HEK293 (cell line): ENCODE measurements at regions not wholly inside any gene's neighbourhood (a gene's known extent, or its start where the extent isn't known, plus 50 kb on each side); places are given as distances from the start of the nearest gene placed in this dataset.

Experiments used
- CTCF ChIA-PET: fragments of 350-600 bp; formaldehyde crosslinking; extraction: SDS; loops from one replicate; lab custom pipeline; 2021; ENCODE audit warnings: antibody characterized with exemption; lab: Yijun Ruan, JAX
- POLR2A ChIA-PET: fragments of 300-600 bp; formaldehyde crosslinking; extraction: SDS; loops from one replicate; lab custom pipeline; 2020; ENCODE audit warnings: antibody characterized with exemption, inconsistent platforms; lab: Yijun Ruan, JAX
- H3K27ac ChIP-seq: fragments of 200-500 bp; sonication (Bioruptor generic); 2 replicates; pipeline ENCODE4 v1.5.1; 2014; ENCODE audit warnings: low read depth, low read length, control low read depth, inconsistent platforms; ENCODE audit errors: extremely low read depth
- H3K36me3 ChIP-seq, 2 experiments: fragments of 200-500 bp in 1 of 2; sonication (Bioruptor generic) in 1 of 2; 1 replicate in 1 of 2; 2 replicates in 1 of 2; pipeline ENCODE4 v1.5.1; 2014 to 2017; ENCODE audit warnings: inconsistent platforms in 2 of 2, low read length in 2 of 2; ENCODE audit not compliant: control insufficient read depth in 2 of 2, insufficient read depth in 1 of 2
- H3K4me1 ChIP-seq: fragments of 200-500 bp; sonication (Bioruptor generic); 2 replicates; pipeline ENCODE4 v1.5.1; 2014; ENCODE audit warnings: mild to moderate bottlenecking, low read length, inconsistent platforms; ENCODE audit not compliant: control insufficient read depth, insufficient read depth
- H3K4me3 ChIP-seq: 2 replicates; pipeline ENCODE4 v1.5.1; 2011; ENCODE audit warnings: low read depth, mild to moderate bottlenecking, control low read depth, low read length, moderate library complexity
- H3K9me3 ChIP-seq: fragments of 200-500 bp; sonication (Bioruptor generic); 2 replicates; pipeline ENCODE4 v1.5.1; 2014; ENCODE audit warnings: low read depth, low read length, inconsistent platforms; ENCODE audit not compliant: control insufficient read depth, insufficient read depth
- HOXD13 ChIP-seq: sonication (generic); formaldehyde crosslinking; IDR thresholded peaks from 2 replicates; pipeline ENCODE4 v1.8.0; 2022; ENCODE audit warnings: missing genetic modification reagents, borderline replicate concordance
- KLF16 ChIP-seq: fragments of 450-650 bp; formaldehyde crosslinking; IDR thresholded peaks from 2 replicates; pipeline ENCODE4 v1.5.1; 2017; ENCODE audit warnings: missing biosample characterization, missing genetic modification characterization
- SALL2 ChIP-seq: fragments of 450-650 bp; formaldehyde crosslinking; IDR thresholded peaks from 2 replicates; pipeline ENCODE4 v1.5.0; 2017; ENCODE audit warnings: missing biosample characterization, mild to moderate bottlenecking, missing genetic modification characterization, borderline replicate concordance
- SP2 ChIP-seq: fragments of 450-650 bp; formaldehyde crosslinking; IDR thresholded peaks from 2 replicates; pipeline ENCODE4 v1.5.1; 2016; ENCODE audit warnings: missing biosample characterization, missing genetic modification characterization
- YY2 ChIP-seq: fragments of 450-650 bp; formaldehyde crosslinking; IDR thresholded peaks from 2 replicates; pipeline ENCODE4 v1.5.1; 2016; ENCODE audit warnings: missing biosample characterization, missing genetic modification characterization
- ZBTB1 ChIP-seq: fragments of 450-650 bp; formaldehyde crosslinking; IDR thresholded peaks from 2 replicates; pipeline ENCODE4 v1.5.1; 2016; ENCODE audit warnings: missing biosample characterization, missing genetic modification characterization
- ZBTB17 ChIP-seq: fragments of 450-650 bp; formaldehyde crosslinking; IDR thresholded peaks from 2 replicates; pipeline ENCODE4 v1.5.1; 2016; ENCODE audit warnings: missing biosample characterization, missing genetic modification characterization
- ZFP3 ChIP-seq: fragments of 450-650 bp; formaldehyde crosslinking; IDR thresholded peaks from 2 replicates; pipeline ENCODE4 v1.5.1; 2016; ENCODE audit warnings: low read depth, missing biosample characterization, missing genetic modification characterization
- ZFP37 ChIP-seq: fragments of 450-650 bp; formaldehyde crosslinking; IDR thresholded peaks from 2 replicates; pipeline ENCODE4 v1.5.1; 2016; ENCODE audit warnings: missing biosample characterization, missing genetic modification characterization
- ZFP69B ChIP-seq: fragments of 450-650 bp; formaldehyde crosslinking; IDR thresholded peaks from 2 replicates; pipeline ENCODE4 v1.5.1; 2016; ENCODE audit warnings: missing biosample characterization, missing genetic modification characterization
- ZNF114 ChIP-seq: fragments of 450-650 bp; formaldehyde crosslinking; IDR thresholded peaks from 2 replicates; pipeline ENCODE4 v1.5.0; 2017; ENCODE audit warnings: missing biosample characterization, missing genetic modification characterization
- ZNF140 ChIP-seq: fragments of 450-650 bp; formaldehyde crosslinking; IDR thresholded peaks from 2 replicates; pipeline ENCODE4 v1.5.1; 2016; ENCODE audit warnings: missing biosample characterization, missing genetic modification characterization
- ZNF157 ChIP-seq: fragments of 450-650 bp; formaldehyde crosslinking; IDR thresholded peaks from 2 replicates; pipeline ENCODE4 v1.5.1; 2016; ENCODE audit warnings: missing biosample characterization, missing genetic modification characterization
- ZNF169 ChIP-seq: fragments of 450-650 bp; formaldehyde crosslinking; IDR thresholded peaks from 2 replicates; pipeline ENCODE4 v1.5.1; 2016; ENCODE audit warnings: missing biosample characterization, missing genetic modification characterization
- ZNF223 ChIP-seq: fragments of 450-650 bp; formaldehyde crosslinking; IDR thresholded peaks from 2 replicates; pipeline ENCODE4 v1.5.1; 2016; ENCODE audit warnings: missing biosample characterization, missing genetic modification characterization
- ZNF23 ChIP-seq: fragments of 450-650 bp; formaldehyde crosslinking; IDR thresholded peaks from 2 replicates; pipeline ENCODE4 v1.5.1; 2016; ENCODE audit warnings: missing biosample characterization, missing genetic modification characterization, borderline replicate concordance
- ZNF24 ChIP-seq: fragments of 450-650 bp; formaldehyde crosslinking; IDR thresholded peaks from 2 replicates; pipeline ENCODE4 v1.5.1; 2016; ENCODE audit warnings: missing biosample characterization, missing genetic modification characterization
- ZNF366 ChIP-seq: fragments of 450-650 bp; formaldehyde crosslinking; conservative IDR thresholded peaks from 2 replicates; pipeline ENCODE4 v1.5.1; 2016; ENCODE audit warnings: missing biosample characterization, missing genetic modification characterization
- ZNF521 ChIP-seq: fragments of 450-650 bp; formaldehyde crosslinking; IDR thresholded peaks from 2 replicates; pipeline ENCODE4 v1.5.1; 2017; ENCODE audit warnings: missing biosample characterization, mild to moderate bottlenecking, missing genetic modification characterization
- ZNF76 ChIP-seq: fragments of 450-650 bp; formaldehyde crosslinking; IDR thresholded peaks from 2 replicates; pipeline ENCODE4; 2016; ENCODE audit warnings: low read depth, missing biosample characterization, missing genetic modification characterization, borderline replicate concordance
- ZNF777 ChIP-seq: fragments of 450-650 bp; formaldehyde crosslinking; IDR thresholded peaks from 2 replicates; pipeline ENCODE4 v1.5.1; 2017; ENCODE audit warnings: missing biosample characterization, missing genetic modification characterization, borderline replicate concordance
- ZNF791 ChIP-seq: fragments of 450-650 bp; formaldehyde crosslinking; IDR thresholded peaks from 2 replicates; pipeline ENCODE4 v1.5.1; 2016; ENCODE audit warnings: missing biosample characterization, missing genetic modification characterization
- TF ChIP-seq, protein P1 (sequence below): fragments of 450-650 bp; formaldehyde crosslinking; IDR thresholded peaks from 2 replicates; pipeline ENCODE4 v1.5.1; 2016; ENCODE audit warnings: missing biosample characterization, missing genetic modification characterization

DNA sequence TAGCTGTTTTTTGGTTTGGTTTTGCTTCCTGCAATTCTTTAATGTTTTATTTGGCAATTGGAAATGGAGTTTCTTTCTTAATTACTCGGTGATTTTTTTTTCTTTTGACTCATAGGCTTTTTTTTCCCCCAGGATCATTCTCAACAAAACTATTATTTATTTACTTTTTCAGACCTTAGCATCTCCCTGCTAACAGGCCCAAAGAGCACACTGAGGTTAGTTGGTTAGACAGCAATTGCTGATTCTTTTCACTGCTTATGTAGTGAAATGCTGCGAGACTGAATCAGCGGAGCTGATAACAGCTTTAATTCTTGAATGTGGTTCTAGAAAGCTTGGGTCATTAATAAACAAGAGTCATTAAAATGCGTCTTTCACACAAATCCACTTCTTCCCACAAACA is 79.1 kb upstream of the ZFP64 start:
- ChIA-PET CTCF (no interaction called here), POLR2A (no interaction called here)
- Histone ChIP-seq H3K4me1 (no peaks in the 10 kb centered on the region), H3K27ac (no peak overlapping the region), H3K9me3 (no peaks in the 10 kb centered on the region), H3K36me3 (no peaks in the 10 kb centered on the region), H3K4me3 (no peak overlapping the region)
- no peak for TF ChIP-seq ZNF521 (tag by site-specific recombination)
- TF ChIP-seq ZNF114 (tag by site-specific recombination) = no peak
- no peak for TF ChIP-seq SALL2 (tag by site-specific recombination)
- no peak for TF ChIP-seq ZFP3 (tag by site-specific recombination)
- TF ChIP-seq ZNF157 (tag by site-specific recombination) = no peak

DNA sequence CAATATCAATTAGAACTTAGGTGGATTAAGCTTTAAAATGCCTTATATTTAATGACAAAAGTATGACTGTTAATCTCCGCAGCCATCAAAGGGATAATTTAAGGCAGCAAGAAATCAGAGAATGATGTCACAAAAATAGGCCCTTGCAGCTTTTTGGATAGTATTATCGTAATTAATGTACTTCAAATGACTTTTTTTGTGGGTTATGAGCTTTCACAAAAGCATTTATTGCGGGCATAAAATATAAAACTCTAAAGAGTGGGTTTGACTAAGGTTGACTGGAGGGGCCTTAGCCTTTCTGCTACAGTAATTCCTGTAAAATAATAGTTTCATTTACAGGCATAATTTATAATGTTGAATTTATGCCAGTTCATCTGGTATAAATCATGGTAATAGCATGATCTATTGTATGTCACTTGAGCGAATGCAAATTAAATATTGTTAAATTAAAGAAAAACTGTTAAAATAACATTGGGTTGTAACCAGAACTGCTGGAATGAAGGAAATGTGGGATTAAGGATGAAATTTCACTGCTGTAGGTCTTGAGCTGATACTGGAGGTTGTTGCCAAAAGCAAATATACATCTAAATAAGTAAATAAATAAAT is 78.5 kb upstream of the ZFP64 start:
- H3K4me3 ChIP-seq = no peak overlapping the region
- POLR2A ChIA-PET = no interaction called here

DNA sequence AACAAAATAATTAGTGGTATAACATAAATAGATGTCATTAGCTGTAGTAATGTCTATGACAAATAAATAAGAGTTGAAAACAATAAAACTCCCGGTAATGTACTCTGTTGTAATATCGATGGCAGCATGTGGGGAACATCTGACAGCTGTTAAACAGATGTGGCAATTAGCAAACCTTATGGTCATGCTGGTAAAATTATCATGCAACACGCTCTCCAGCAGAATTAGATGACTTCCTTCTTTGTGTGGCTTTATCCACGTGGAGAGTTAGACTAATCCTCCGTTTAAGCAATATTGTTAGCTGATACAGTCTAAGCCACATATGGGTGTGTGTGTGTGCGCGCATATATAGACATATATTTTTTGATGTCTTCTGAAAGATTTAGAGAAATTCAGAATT is 77.7 kb upstream of the ZFP64 start:
- TF ChIP-seq SP2 (no peak), HOXD13 (CRISPR knock-in tag) (no peak), ZNF777 (tag by site-specific recombination) (no peak)
- TF ChIP-seq, protein P1, sequence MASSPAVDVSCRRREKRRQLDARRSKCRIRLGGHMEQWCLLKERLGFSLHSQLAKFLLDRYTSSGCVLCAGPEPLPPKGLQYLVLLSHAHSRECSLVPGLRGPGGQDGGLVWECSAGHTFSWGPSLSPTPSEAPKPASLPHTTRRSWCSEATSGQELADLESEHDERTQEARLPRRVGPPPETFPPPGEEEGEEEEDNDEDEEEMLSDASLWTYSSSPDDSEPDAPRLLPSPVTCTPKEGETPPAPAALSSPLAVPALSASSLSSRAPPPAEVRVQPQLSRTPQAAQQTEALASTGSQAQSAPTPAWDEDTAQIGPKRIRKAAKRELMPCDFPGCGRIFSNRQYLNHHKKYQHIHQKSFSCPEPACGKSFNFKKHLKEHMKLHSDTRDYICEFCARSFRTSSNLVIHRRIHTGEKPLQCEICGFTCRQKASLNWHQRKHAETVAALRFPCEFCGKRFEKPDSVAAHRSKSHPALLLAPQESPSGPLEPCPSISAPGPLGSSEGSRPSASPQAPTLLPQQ (tag by site-specific recombination) = no peak
- ChIA-PET POLR2A (no interaction called here), CTCF (interaction anchor here (0.6 kb wide), 1 partner anchor 28 kb away, joined by 5 read pairs; no protein-coding TSS in a partner anchor)
- Histone ChIP-seq H3K9me3 (no peaks in the 10 kb centered on the region), H3K36me3 (no peaks in the 10 kb centered on the region), H3K4me3 (no peak overlapping the region), H3K4me1 (no peaks in the 10 kb centered on the region), H3K27ac (no peak overlapping the region)

More for the DNA sequence above, 78.5 kb upstream of the ZFP64 start:
- Histone ChIP-seq H3K27ac (no peak overlapping the region), H3K36me3 (no peaks in the 10 kb centered on the region), H3K9me3 (no peaks in the 10 kb centered on the region), H3K4me1 (no peaks in the 10 kb centered on the region)
- TF ChIP-seq ZNF169 (tag by site-specific recombination) (no peak), ZNF366 (tag by site-specific recombination) (no peak), KLF16 (tag by site-specific recombination) (no peak), ZBTB17 (tag by site-specific recombination) (no peak), YY2 (no peak), ZFP37 (tag by site-specific recombination) (no peak), ZNF791 (tag by site-specific recombination) (no peak), ZNF140 (tag by site-specific recombination) (no peak), ZNF223 (tag by site-specific recombination) (no peak), ZNF23 (tag by site-specific recombination) (no peak), ZFP69B (no peak), ZNF24 (no peak), ZNF76 (tag by site-specific recombination) (no peak), ZBTB1 (tag by site-specific recombination) (no peak)
- CTCF ChIA-PET = no interaction called here
